ENCODE measurements at regions not wholly inside any gene's neighbourhood (a gene's known extent, or its start where the extent isn't known, plus 50 kb on each side); places are given as distances from the start of the nearest gene placed in this dataset.

DNA sequence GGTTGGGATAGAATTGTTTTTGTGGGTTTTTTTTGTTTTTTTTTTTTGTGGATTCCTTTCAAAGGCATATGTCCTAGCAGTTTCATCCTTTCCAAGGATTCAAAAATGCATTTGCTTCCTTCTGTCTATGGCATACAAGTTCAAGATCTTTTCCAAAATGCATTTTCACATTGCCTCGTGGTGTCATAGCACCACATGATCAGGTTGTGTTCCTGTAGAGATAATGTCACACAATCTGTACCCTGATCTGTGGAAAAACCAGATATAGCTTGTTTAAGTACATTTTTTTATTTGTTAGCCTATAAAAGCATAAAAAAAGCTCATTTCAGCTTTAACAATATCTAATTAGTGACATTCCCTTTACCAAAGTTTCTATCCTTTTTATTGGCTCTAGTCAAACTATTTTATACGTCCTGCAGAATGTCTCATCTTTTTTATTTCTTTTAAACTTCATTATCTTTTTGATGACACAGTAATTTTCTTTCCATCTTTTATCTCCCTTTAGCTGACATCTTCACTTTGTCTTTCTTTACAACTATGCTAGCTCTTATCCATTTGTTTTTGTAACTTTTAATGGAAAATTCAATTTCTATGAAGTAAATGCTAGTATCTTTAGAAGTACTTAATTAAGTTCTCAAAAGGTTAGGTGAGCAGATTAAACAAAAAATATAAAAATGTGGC, 106.0 kb upstream of the NOVA1 start:
- H3K4me3 ChIP-seq (ENCODE audit: low read depth, low read length) = no peak overlapping the region
- TF ChIP-seq CTCF (IDR thresholded peaks at IDR 0.05; ENCODE audit: low read depth, low read length) = no peak

- TF ChIP-seq CTCF (IDR thresholded peaks at IDR 0.05; ENCODE audit: low read depth, low read length) = no peak
- no peak overlapping the region for H3K4me3 ChIP-seq (ENCODE audit: low read depth, low read length)
Observed at GRCh38 chr14:26707234-26707633, 109.4 kb upstream of the NOVA1 start.

- no peak overlapping the region for H3K4me3 ChIP-seq (ENCODE audit: low read depth, low read length)
- TF ChIP-seq CTCF (IDR thresholded peaks at IDR 0.05; ENCODE audit: low read depth, low read length) = no peak
Observed at GRCh38 chr14:26709019-26709418, 111.2 kb upstream of the NOVA1 start.

- TF ChIP-seq CTCF (IDR thresholded peaks at IDR 0.05; ENCODE audit: low read depth, low read length) = no peak
- no peak overlapping the region for H3K4me3 ChIP-seq (ENCODE audit: low read depth, low read length)
Observed at GRCh38 chr14:26719514-26719913, 121.7 kb upstream of the NOVA1 start.

- TF ChIP-seq CTCF (IDR thresholded peaks at IDR 0.05; ENCODE audit: low read depth, low read length) = no peak
- H3K4me3 ChIP-seq (ENCODE audit: low read depth, low read length) = no peak overlapping the region
Observed at GRCh38 chr14:26722258-26722657, 124.4 kb upstream of the NOVA1 start.

DNA sequence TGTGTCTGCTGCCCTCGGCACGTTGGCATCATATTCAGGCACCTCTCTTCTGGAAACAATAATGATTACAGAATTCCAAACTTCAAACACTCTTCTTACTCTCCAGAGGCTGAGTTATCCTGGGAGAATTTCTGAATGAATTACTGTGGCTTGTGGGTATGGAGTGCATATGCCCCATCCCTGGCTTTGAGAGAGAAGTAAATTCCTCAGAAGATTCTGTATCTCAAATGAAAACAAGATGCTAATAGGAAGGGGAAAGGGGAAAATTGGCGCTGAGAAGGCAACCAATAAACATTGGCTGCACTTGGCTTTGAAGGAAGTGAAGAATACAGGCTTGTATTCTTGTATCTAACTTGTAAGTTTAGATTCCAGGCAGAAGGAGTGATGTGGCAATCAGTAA, 132.0 kb upstream of the NOVA1 start:
- no peak for TF ChIP-seq CTCF (IDR thresholded peaks at IDR 0.05; ENCODE audit: low read depth, low read length)

GRCh38 chr14:26730929-26731618, 133.2 kb upstream of the NOVA1 start:
- no peak overlapping the region for H3K4me3 ChIP-seq (ENCODE audit: low read depth, low read length)

More for the DNA sequence above, 132.0 kb upstream of the NOVA1 start:
- no peak overlapping the region for H3K4me3 ChIP-seq (ENCODE audit: low read depth, low read length)

More at GRCh38 chr14:26730929-26731618, 133.2 kb upstream of the NOVA1 start:
- TF ChIP-seq CTCF (IDR thresholded peaks at IDR 0.05; ENCODE audit: low read depth, low read length) = no peak
